ENCODE measurements at regions not wholly inside any gene's neighbourhood (a gene's known extent, or its start where the extent isn't known, plus 50 kb on each side); places are given as distances from the start of the nearest gene placed in this dataset.
"Not testable (repeated sequence)": the region's sequence is repeated elsewhere in the genome, so short reads cannot be mapped to it uniquely, and the experiment has no call there.

DNA sequence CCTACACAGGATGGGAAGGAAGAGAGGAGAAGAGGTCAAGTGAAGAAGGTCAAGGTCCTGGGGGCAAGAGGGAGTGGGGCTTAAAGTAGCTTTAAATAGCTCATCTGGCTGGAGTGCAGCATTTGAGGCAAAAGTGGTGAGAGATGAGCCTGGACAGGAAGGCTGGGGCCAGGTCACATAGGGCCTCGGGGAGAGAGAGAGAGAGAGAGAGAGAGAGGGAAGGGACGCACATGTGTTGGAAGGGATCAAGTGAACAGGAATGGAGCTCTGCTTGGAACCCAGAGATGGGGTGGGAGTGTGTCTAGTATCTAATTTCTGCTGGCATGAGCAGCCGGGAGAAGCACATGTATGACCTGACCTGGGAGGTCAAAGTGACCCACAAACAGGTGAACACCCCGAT lies 407.5 kb downstream of the MED13L start:
- H3K4me3 ChIP-seq (replicated peaks; ENCODE audit: low read depth, low read length): no peak overlapping the region
- no peak for DNase-seq (ENCODE audit: low read depth)
- no peak for TF ChIP-seq CTCF (IDR thresholded peaks at IDR 0.05; ENCODE audit: low read length, missing control alignments)

DNA sequence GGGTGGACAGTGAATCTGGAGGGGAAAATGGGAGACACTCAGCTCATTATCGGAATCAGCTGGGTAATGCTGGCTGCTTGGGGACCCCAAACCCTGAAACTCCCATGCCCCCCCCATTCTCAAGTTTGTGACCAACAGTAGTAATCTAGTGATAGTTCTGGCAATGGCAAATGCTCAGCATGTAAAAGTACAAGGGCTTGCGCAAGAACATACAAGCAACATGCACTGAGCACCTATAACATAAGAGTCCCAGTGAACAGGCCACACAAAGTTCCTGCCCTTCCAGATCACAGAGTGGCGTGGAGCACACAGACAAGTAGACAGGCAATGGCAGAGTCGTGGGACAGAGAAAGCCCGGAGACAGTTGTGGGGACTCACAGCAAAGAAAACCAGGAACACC lies 407.9 kb downstream of the MED13L start:
- TF ChIP-seq CTCF (IDR thresholded peaks at IDR 0.05; ENCODE audit: low read length, missing control alignments): no peak
- no peak overlapping the region for H3K4me3 ChIP-seq (replicated peaks; ENCODE audit: low read depth, low read length)
- no peak for DNase-seq (ENCODE audit: low read depth)

GRCh38 chr12:115868624-115869023 lies 408.9 kb downstream of the MED13L start:
- no peak for TF ChIP-seq CTCF (IDR thresholded peaks at IDR 0.05; ENCODE audit: low read length, missing control alignments)
- no peak for DNase-seq (ENCODE audit: low read depth)
- H3K4me3 ChIP-seq (replicated peaks; ENCODE audit: low read depth, low read length): no peak overlapping the region

- no peak for TF ChIP-seq CTCF (IDR thresholded peaks at IDR 0.05; ENCODE audit: low read length, missing control alignments)
These were observed 409.6 kb downstream of the MED13L start for GRCh38 chr12:115867854-115868253.

DNA sequence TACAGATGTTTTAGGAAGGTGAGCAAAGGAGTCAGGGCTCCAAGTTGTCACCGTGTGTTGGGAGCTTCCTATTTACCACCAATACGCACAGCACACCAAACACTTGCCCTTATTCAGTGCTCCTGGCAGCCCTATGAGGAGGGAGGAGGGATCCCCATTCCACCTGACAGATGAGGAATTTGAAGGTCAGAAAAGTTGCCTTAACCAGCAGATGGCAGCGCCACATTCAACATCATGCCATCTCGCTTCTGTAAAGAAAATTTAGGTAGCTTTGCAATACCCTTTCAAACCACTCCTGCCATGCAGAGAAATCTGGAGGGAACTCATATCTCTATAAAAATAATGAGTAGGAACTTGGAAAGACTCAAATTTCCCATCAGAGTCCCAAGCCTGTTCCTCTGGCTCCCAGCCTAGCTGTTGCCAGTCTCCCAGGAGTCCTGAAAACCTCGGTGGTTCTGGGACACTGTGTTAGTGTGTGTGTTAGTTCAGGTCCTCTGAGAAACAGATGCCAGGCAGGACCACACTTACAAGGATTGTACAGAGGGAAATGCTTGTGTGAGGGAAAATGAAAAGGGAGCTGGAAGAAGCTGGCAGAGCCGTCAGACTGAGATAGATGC lies 410.5 kb downstream of the MED13L start:
- no peak overlapping the region for H3K4me3 ChIP-seq (replicated peaks; ENCODE audit: low read depth, low read length)
- peak; percentile 4 for TF ChIP-seq CTCF (IDR thresholded peaks at IDR 0.05; ENCODE audit: low read length, missing control alignments)
- DNase-seq (ENCODE audit: low read depth): no peak

More at GRCh38 chr12:115867854-115868253, 409.6 kb downstream of the MED13L start:
- DNase-seq (ENCODE audit: low read depth): no peak
- H3K4me3 ChIP-seq (replicated peaks; ENCODE audit: low read depth, low read length): no peak overlapping the region

DNA sequence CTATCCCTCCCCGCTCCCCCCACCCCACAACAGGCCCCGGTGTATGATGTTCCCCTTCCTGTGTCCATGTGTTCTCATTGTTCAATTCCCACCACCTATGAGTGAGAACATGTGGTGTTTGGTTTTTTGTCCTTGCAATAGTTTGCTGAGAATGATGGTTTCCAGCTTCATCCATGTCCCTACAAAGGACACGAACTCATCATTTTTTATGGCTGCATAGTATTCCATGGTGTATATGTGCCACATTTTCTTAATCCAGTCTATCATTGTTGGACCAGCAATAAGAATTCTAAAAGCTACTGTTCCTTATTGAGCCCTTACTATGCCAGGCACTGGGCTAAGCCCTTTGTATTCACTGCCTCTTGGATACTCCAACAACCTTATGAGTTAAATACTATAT lies 411.2 kb downstream of the MED13L start:
- H3K4me3 ChIP-seq (replicated peaks; ENCODE audit: low read depth, low read length); DNase-seq (ENCODE audit: low read depth): not testable (repeated sequence)

DNA sequence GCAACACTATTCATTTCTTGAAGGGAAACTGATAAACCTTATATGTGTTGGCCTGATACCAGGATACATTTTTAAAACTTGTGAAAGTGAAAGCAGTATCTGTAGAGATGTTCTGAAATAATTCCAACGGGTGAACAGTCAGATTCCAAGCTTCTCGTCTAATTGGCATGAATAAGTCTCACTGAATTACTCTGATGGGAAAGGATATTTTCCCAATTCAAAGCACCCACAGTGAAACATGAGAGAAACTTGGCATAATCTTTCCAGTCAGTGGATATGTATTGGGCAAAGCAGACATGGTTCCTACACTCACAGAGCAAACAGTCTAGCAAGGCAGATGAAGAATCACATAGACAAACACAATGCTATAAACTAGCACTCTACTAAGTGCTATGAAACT lies 413.1 kb downstream of the MED13L start:
- TF ChIP-seq CTCF (IDR thresholded peaks at IDR 0.05; ENCODE audit: low read length, missing control alignments): no peak
- DNase-seq (ENCODE audit: low read depth): no peak

More for the DNA sequence above, 413.1 kb downstream of the MED13L start:
- H3K4me3 ChIP-seq (replicated peaks; ENCODE audit: low read depth, low read length): no peak overlapping the region
